ENCODE measurements at regions not wholly inside any gene's neighbourhood (a gene's known extent, or its start where the extent isn't known, plus 50 kb on each side); places are given as distances from the start of the nearest gene placed in this dataset.
"Not testable (repeated sequence)": the region's sequence is repeated elsewhere in the genome, so short reads cannot be mapped to it uniquely, and the experiment has no call there.

- DNase-seq: not testable (repeated sequence)
Measured at GRCh38 chr22:12384612-12385011, 3143.4 kb upstream of the OR11H1 start.

GRCh38 chr22:12388824-12389800 lies 3138.9 kb upstream of the OR11H1 start:
- peak; percentile 55 for DNase-seq

- DNase-seq: not testable (repeated sequence)
Measured at GRCh38 chr22:12397270-12397669, 3130.7 kb upstream of the OR11H1 start.

GRCh38 chr22:12401942-12402341 lies 3126.1 kb upstream of the OR11H1 start:
- not testable (repeated sequence) for DNase-seq

- not testable (repeated sequence) for DNase-seq
Measured at GRCh38 chr22:12402531-12402930, 3125.5 kb upstream of the OR11H1 start.

- not testable (repeated sequence) for DNase-seq
Measured at GRCh38 chr22:12435890-12436289, 3092.1 kb upstream of the OR11H1 start.

All from activated effector memory CD4-positive, alpha-beta T cell treated with anti-CD3 and anti-CD28 coated beads, Interleukin-2, amount 50 U/mL, for 16 hours (primary cell).